PC-9 (cell line): ENCODE measurements at regions not wholly inside any gene's neighbourhood (a gene's known extent, or its start where the extent isn't known, plus 50 kb on each side); places are given as distances from the start of the nearest gene placed in this dataset.

Experiments
- CTCF ChIP-seq: fragments of 200-600 bp; sonication (generic); conservative IDR thresholded peaks from 2 replicates; pipeline ENCODE4 v1.6.1; 2017; ENCODE audit warnings: mixed run types, antibody characterized with exemption, mild to moderate bottlenecking, moderate library complexity
- EZH2 ChIP-seq: fragments of 200-600 bp; sonication (generic); IDR thresholded peaks from 2 replicates; pipeline ENCODE4 v1.8.0; 2017; ENCODE audit warnings: antibody characterized with exemption, low read depth

- TF ChIP-seq CTCF (no peak), EZH2 (no peak)
Observed at GRCh38 chr2:48107326-48107925, 201.1 kb upstream of the FBXO11 start.
